Ecto neural progenitor cell (in vitro differentiated cells): ENCODE measurements at regions not wholly inside any gene's neighbourhood (a gene's known extent, or its start where the extent isn't known, plus 50 kb on each side); places are given as distances from the start of the nearest gene placed in this dataset.
"Not testable (repeated sequence)": the region's sequence is repeated elsewhere in the genome, so short reads cannot be mapped to it uniquely, and the experiment has no call there.

Source experiments
- DNase-seq: peaks from one replicate; pipeline ENCODE4 v3.0.0-alpha.2; 2018; ENCODE audit warnings: low spot score

DNA sequence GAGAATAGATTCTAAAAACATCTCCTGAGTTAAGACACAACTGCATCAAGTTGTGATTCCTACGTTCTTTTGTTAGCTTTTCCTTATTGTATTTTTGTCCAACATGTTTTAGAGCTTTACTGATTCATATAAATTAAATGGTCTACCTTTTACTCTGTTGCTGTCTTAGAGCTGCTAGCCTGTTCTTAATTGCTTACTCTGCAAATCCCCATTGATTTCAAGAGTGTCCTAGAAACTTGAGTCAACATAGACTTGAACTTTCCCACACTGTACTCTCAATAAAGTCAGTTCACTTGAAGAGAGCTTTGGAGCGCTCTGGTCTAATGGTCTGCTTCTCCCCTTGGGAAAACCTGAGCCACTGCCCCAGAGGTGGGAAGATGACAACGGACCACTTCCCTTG is 343.9 kb downstream of the CCER1 start:
- no peak for DNase-seq

DNA sequence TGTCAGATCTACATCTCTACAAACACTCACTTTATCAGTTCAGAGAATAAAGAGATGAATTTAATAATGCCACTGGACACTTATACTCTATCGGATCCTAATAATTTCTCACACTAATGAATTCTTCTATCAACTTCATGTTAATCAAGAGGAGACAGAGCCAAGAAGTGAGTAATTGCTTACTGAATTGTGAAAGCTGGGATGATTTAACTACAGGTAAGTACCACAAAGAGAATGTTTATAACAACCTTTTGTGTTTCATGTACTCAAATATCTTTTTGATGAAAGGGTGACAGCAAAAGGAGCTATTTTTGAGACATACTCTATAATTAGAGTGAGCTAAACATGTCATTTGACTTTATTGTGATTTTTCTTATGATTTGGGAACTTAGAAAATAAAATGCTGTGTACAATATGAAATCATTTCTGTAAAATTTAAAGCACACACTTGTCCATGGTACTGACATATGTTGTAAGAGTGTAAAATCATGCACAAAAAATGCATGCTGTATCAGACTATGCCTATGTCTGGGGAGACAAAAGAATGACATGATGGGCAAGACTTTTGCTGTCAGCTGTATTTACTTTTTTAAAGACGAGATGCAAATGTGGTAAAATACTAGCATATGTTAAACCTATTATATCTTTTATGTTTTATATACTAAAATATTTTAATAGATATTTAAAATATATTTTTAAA is 361.2 kb downstream of the CCER1 start:
- no peak for DNase-seq

DNA sequence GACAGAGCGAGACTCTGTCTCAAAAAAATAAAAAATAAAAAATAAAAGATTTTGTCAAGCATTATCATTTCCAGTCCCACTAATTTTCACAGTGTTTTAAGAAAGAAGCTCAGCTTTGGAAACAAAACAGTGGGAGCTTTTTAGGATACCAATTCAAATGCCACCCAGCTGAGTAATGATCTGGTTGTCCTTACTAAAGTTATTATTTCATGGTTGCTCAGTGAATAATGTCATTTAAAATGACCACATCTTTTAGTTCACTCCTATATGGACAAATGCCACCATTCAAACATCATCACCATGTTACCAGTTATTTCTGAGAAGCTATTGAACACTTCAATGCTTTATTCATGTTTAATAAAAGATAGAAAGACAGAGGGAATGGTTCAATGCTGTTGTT is 365.0 kb downstream of the CCER1 start:
- no peak for DNase-seq

DNA sequence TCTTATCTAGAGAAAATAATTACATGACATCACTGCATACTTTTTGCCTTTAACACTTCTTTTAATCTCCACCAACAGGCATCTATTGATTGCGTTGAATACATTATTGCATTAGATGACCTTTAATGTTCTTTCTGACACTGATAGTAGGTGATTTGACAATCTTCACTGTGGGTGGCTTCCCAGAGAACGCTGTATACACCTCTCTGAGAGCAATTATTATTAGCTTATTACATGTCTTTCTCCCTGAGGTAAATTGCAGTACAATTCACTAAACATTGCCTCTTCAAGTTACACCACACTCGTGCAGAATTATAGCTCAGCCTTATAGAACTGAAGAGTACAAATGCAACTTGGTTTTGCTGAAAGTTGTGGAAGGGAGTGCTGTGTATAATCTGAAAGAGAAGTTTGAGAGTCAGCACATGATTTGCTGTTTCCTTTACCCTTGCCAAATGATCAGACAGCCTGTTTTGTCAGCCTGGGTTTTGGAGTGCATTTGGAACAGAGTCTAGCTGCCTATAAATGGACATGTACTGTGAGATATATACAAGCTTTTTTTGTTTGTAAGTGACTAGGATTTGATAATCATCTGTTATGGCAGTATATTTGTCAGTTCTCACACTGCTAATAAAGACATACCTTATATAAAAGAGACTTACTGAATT is 369.2 kb downstream of the CCER1 start:
- no peak for DNase-seq

DNA sequence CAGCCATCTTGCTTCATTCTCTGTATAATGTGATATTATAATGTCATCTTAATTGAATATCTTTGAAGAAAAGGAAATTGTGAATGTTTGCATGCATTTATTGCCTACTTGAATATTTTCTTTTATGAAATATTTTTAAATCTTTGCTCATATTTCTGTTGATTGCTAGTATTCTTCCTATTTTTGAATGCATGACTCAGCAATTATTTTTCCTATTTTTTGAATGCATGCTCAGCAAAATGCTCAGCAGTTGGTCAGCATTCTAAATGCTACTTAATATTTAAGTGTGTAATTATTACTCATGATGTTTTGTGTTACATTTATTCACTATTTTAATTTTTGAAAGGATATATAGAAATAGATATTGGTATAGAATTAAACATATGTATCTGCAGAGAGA is 378.3 kb downstream of the CCER1 start:
- DNase-seq, result no peak

DNA sequence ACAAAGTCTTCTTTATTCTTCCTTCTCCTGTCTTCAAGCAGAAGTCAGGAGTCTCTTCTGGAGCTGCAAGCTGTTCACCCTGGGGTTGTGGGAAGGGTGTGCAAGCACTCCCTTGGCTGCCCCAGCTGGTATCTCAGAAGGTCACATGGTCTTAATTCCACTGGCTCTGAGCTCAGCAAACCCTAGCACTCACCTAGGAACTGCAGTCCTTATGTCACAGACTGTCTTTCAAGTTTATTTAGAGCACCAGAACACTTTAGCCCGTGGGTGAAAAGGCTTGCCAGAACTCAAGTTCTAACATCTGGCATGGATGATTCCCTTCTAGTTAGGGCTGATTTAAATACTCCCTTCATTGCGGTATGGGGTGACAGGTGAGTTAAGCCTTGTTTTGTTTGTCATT is 379.0 kb downstream of the CCER1 start:
- no peak for DNase-seq

DNA sequence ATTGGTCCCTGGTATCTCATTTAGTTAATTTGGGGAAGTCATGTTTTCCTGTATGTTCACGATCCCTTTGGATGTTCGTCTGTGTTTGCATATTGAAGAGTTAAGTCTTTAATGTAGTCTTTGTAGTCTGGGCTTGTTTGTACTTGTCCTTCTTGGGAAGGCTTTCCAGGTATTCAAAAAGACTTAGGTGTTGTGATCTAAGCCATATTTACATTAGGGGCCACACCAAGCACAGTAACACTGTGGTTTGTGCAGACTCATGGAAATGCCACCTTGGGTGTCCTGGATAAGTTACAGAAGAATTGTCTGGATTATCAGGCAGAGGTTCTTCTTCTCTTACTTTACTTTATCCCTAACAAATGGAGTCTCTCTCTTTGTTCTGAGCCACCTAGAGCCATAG is 380.3 kb downstream of the CCER1 start:
- no peak for DNase-seq

DNA sequence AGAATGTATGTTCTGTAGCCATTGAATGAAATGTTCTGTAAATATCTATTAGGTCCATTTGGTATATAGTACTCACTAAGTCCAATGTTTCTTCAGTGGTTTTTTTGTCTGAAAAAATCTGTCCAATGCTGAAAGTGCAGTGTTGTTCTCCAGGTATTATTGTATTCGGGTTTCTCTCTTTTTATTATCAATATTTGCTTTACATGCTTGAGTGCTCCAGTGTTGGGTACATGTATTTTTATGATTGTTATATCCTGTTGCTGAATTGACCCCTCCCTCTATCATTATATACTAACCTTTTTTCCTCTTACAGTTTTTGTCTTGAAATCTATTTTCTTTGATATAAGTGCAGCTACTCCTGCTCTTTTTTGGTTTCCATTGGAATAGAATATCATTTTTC is 382.2 kb downstream of the CCER1 start:
- no peak for DNase-seq

DNA sequence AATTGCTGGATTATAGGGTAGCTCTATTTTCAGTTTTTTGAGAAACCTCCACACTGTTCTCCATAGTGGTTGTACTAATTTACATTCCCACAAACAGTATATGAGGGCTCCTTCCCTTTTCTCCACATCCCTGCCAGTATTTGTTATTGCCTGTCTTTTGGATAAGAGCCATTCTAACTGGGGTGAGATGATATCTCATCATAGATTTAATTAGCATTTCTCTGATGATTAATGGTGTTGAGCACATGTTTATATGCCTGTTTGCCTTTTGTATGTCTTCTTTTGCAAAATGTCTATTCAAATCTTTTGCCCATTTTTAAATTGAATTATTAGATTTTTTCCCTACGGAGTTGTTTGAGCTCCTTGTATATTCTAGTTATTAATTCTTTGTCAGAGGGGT is 385.3 kb downstream of the CCER1 start:
- no peak for DNase-seq

DNA sequence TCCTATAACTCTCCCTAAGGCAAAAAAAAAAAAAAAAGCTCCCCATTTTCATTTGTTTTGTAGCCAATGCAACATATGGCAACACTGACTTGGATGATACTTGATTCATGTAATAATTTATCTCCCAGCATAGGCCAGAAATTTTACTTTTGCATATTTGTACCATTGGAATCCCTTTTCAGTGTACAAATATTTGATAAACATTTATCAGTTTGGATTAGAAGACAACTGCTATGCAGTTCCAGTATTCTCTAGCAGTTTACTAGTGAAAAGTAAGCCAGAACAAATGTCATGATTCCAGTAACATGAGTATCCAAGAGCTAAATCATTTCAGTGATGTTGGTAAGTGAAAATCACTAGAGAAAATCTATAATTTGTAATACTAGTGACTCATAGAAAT is 392.3 kb downstream of the CCER1 start:
- no peak for DNase-seq

DNA sequence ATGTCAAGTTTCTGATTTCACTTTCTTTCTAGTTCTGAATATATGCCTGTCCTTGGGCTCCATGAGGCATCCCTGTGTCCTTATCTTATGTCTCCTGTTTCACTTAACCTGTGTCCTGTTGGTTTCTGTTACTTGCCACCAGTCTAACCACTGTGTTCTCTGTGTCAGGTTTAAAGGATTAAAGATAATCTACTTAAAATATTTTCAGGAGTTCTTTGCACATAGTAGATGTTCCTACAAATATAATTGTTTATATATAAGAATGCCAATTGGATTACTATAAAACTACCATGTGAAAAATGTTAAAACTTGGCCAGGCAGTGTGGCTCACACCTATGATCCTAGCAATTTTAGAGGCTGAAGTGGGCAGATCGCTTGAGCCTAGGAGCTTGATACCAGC is 406.4 kb downstream of the CCER1 start:
- DNase-seq, result no peak

DNA sequence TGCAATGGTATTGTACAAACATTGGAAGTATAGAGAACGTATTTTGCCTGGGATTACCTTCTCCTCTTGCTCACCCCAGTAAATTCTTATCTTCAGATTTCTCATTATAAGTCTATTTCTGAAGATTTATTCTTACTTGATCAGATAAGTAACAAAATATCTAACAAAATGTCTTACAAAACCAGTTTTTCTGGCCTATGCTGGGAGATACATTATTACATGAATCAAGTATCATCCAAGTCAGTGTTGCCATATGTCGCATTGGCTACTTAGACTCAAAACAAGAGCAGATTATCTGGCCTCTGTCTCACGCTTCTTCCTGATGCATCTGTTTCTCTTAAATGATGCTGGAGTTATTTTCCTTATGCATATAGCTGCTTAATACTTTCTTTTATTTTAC is 408.5 kb downstream of the CCER1 start:
- no peak for DNase-seq

DNA sequence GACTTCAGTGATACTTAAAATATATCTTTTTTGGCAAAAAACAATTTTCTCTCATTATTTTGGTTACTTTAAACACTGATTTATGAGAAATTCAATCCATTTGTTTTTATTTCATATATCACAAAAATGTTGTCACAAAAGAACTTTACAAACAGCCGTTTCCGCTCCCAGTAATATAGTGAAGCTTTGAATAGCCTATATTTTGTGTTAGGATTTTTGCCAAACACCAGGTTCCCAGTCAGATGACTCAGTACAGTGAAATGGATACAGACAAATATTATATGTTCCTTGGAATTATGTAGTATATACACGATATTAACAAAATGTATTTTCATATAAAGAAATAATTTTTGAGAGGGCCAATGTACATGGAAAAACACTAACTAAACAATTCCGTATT is 411.1 kb downstream of the CCER1 start:
- no peak for DNase-seq

DNA sequence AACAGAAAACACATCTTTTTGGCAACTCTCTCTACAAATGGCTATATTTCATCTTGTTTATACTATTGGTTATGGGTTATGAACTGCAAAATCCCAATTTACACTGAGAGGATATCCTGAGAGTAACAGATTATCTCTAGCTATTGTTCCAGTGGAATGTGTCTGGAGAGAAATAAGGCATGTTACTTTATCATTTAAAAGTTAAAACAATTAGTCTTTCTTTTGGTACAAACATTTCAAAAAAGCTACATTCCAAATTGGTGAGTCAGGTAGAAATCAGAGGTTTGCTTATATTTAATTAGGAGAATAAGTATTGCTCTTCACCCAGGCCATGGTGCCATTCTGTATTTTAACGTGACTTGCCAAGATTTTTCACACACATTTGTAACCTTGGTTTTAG is 411.6 kb downstream of the CCER1 start:
- DNase-seq, result no peak

DNA sequence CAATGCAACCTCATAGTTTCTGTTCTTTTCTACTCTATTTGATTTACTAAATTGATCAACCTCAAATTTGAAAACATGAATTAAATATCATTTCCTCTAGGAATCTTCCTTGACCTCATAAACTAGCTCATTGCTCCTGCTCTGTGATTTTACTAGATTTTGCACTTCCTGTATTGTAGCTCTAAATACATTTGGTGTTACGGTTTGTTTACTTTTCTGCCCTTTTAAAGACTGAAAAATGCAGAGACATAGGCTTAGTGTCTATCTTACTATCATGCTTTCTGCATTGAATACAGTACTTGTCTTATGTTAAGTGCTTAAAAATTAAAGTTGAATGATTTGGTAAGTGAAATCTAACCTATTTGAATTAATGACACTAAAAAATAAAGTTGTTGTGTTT is 412.1 kb downstream of the CCER1 start:
- not testable (repeated sequence) for DNase-seq

DNA sequence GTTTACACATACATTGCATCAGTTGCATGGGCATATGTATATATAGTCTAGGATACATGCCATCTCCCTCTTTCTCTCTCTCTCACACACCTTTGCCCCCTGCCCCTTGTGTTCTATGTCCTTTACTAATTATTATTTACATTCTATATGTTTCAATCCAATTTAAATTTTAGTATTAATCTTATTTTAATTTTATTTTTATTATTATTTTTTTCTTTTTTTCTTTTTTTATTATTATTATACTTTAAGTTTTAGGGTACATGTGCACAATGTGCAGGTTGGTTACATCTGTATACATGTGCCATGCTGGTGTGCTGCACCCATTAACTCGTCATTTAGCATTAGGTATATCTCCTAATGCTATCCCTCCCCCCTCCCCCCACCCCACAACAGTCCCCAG is 421.1 kb downstream of the CCER1 start:
- DNase-seq, result not testable (repeated sequence)

DNA sequence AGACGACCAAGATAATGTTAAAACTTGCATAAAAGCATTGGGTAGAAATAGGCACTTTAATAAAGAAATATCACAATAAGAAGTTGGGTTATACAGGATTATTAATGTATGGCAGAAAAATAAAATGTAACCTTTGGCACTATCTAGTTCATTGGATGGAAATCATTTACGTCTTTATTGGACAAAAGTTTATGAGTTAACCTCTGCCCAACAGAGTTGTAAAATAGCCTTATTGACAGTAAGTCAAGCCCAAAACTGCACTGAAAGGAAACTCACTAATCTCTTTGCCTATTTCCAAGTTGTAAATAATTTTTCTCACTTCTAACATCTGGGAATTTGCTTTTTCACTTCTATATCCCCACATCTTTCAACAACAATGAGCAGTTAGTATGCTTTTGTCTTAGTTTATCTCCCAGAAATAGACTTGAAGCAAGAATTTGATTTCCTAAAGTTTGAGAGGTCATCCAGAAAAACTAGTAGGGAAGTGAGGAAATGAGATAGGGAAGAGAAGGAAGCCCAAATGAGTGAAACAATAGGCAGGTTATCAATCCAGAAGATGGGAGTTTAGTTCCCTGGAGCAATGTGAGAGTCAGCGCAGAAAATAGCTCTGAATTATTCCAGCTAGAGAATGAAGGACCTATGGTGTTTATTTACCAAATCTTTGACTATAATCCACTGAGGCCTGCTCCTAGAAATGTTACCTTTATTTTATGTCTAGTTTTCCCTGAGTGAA is 434.8 kb downstream of the CCER1 start:
- no peak for DNase-seq

DNA sequence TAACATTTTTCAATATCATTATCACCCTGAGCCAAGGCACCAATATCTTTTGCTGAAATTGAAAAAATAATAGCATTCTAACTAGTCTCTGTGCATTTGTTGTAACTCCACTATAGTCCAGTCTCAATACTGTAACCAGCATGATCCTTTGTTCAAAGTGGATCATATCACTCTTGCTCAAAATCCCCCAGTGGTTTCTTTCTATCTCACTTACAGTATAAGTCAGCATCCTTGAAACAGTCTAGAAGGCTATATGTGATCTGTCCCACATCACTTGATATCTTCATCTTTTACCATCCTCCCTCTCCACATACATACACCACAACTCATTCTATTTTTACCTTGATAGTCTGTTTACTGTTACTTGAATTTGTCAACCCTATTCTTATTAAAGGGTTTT is 435.7 kb downstream of the CCER1 start:
- DNase-seq, result no peak

DNA sequence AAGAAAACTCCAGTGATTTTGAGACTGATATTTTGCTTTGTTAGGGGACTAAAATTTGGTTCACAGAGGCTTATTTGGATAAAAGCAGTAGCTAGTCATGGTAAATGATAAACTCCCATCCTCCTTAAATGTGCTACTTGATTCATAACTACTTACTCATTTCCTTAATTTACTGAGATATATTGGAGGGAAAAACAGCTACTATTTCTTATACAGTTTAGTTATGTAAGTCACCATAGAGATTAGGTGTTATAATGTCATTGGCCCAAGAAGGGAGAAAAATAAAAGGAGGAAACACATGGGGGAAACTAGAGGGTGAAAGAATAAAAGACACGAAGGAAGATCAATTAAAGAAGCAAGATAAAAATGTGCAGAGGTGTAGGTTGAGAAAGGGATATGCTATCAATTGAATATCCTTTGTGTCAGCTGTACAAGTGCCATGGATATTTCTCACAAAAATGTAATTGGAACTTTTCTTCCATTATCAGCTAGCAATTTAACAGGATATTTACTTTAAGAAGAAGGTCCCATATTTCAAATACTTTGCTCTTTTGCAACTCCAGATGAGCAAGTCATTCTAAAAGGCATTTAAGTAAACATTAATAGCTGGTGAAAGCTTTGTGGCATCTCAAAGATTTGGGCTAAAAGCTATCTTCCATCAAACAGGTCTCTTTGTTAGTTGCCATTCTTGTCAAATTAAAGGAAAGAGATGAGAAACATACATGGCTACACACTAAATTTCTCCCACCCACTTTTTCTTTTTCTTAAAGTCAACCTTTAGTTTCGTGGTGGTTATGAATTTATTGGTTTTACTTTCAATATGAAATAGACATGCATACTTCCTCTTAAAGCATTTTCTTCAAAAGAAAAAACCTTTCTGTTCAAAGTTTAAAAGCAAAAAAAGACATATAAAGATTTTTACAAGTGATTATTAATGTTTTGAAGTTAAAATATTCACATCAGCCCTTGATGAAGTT is 439.5 kb downstream of the CCER1 start:
- DNase-seq, result no peak

DNA sequence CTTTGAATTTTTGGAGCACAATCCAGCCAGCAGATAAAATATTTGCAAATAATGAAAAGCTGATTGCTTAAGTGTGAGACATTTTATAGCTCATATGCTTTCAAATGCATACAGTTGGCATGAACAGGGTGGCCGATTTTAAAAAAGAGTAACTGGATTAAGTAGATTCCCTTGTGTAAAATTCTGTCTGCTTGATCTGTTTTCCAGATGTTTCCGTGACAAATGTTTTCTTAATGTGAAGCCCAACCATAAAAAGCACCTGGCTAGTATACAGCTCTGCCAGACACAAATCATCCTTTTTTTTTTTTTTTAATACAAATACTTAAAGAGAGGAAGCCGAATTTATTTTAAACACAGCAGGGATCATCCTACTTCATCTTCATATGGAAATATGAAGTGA is 440.7 kb downstream of the CCER1 start:
- DNase-seq, result no peak

DNA sequence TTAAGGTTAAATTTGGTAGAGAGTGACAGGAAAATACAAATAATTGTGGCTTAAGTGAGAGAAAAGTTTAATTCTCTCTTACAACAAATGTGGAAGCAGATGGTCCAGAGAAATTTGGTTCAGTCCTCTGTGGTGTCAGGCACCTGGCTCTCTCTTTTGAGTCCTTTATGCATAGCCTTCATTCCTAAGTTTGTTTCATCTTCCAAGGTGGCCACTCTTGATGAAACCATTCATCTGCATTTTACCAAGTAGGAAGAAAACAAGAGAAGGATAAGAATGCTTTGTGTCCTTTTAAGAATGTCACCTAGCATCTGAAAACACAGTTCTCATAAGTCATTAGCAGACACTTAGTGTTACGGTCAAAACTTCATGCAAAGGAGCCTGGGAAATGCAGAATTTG is 442.5 kb downstream of the CCER1 start:
- DNase-seq, result no peak

DNA sequence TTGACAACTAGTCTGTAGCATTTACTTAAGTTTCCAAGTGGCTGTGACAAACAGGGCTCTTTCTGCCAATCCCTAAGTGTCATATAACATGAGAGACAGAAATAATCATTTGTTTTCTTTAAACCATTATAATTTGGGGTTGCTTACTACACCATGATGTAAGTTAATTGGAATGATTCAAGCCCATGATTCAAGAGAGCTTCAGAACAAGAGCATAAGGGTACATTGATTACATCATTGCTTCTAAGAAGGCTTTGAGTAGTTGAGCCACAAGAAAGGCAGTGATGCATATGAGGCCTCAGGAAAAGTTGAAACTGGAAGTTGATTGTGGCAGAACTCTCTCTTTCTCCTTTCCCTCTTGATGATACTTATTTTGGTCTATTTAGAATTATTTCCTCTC is 444.0 kb downstream of the CCER1 start:
- DNase-seq, result no peak
